ENCODE measurements at regions not wholly inside any gene's neighbourhood (a gene's known extent, or its start where the extent isn't known, plus 50 kb on each side); places are given as distances from the start of the nearest gene placed in this dataset.

DNA sequence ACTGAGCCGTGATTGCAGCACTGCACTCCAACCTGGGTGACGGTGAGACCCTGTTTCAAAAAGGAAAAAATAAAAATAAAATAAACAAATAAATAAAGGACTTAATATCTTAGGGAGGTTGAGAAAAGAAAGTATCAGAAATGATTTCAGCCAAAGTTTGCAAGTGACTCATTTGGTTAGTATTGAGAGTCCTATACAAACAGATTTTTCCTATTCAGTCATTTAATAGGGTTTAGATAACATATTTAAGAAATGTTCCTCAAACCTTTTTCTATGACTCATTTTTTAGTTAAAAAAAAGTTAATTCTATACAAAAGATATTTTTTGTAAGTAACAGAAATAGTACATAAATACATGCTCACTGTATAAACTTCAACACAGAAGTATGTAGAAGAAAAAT is 235.1 kb downstream of the GJA1 start:
- Histone ChIP-seq H3K27me3 (ENCODE audit: control insufficient read depth in 2 of 2, insufficient read depth in 2 of 2, low read length in 2 of 2) (no peaks in the 10 kb centered on the region), H4K20me1 (replicated peaks; ENCODE audit: control insufficient read depth, insufficient read depth, low read length) (no peaks in the 10 kb centered on the region), H3K36me3 (ENCODE audit: control insufficient read depth, insufficient read depth, low read length) (no peaks in the 10 kb centered on the region), H3K4me1 (replicated peaks in 1 of 2; ENCODE audit: control insufficient read depth in 2 of 2, insufficient read depth in 2 of 2, low read length in 2 of 2) (no peaks in the 10 kb centered on the region), H3K9me1 (ENCODE audit: control insufficient read depth, insufficient read depth, low read length) (no peaks in the 10 kb centered on the region), H3K79me2 (ENCODE audit: control insufficient read depth, insufficient read depth, low read length) (no peaks in the 10 kb centered on the region), H3K9ac (ENCODE audit: insufficient read depth in 1 of 2, low read depth in 2 of 2, low read length in 2 of 2) (no peak overlapping the region), H3K9me3 (replicated peaks; ENCODE audit: control insufficient read depth, insufficient read depth, low read depth, low read length) (no peaks in the 10 kb centered on the region), H3K4me2 (ENCODE audit: insufficient read depth, low read length) (no peak overlapping the region), H3K27ac (ENCODE audit: extremely low read depth, low read depth, low read length) (no peak overlapping the region), H3K4me3 (no peak overlapping the region), H2AFZ (ENCODE audit: low read depth, low read length) (no peak overlapping the region)
- ChIA-PET POLR2A (no interaction called here), CTCF (ENCODE audit: low intra/inter-chr PET ratio) (no interaction called here)
- in situ Hi-C loops (cut with MboI) (no loop called here), intact Hi-C loops (cut with micrococcal nuclease) (no loop called here)
- no peak for TF ChIP-seq HMG20A (CRISPR knock-in tag; conservative IDR thresholded peaks at IDR 0.05)
- no peak for TF ChIP-seq STAT5A (IDR thresholded peaks at IDR 0.05; ENCODE audit: borderline replicate concordance, low read length)
- no peak for TF ChIP-seq ZC3H11A (IDR thresholded peaks at IDR 0.05; ENCODE audit: low read depth, low read length)
- TF ChIP-seq MTA2 (IDR thresholded peaks at IDR 0.05; ENCODE audit: low read depth), result no peak
- no peak for TF ChIP-seq HNRNPUL1 (IDR thresholded peaks at IDR 0.05; ENCODE audit: low read length)
- no peak for TF ChIP-seq PHF20 (IDR thresholded peaks at IDR 0.05; ENCODE audit: partially characterized antibody)
- TF ChIP-seq, protein P1, sequence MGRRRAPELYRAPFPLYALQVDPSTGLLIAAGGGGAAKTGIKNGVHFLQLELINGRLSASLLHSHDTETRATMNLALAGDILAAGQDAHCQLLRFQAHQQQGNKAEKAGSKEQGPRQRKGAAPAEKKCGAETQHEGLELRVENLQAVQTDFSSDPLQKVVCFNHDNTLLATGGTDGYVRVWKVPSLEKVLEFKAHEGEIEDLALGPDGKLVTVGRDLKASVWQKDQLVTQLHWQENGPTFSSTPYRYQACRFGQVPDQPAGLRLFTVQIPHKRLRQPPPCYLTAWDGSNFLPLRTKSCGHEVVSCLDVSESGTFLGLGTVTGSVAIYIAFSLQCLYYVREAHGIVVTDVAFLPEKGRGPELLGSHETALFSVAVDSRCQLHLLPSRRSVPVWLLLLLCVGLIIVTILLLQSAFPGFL (CRISPR knock-in tag; IDR thresholded peaks at IDR 0.05), result no peak
- TF ChIP-seq NFYB (IDR thresholded peaks at IDR 0.05; ENCODE audit: extremely low read depth, insufficient read length), result no peak
- no peak for TF ChIP-seq MEIS2 (IDR thresholded peaks at IDR 0.05; ENCODE audit: partially characterized antibody)
- TF ChIP-seq ZNF347 (CRISPR knock-in tag; IDR thresholded peaks at IDR 0.05; ENCODE audit: low read depth), result no peak
- no peak for TF ChIP-seq CTBP1 (IDR thresholded peaks at IDR 0.05; ENCODE audit: borderline replicate concordance)
- no peak for TF ChIP-seq GABPA (tag; conservative IDR thresholded peaks at IDR 0.05; ENCODE audit: low read depth)
- no TSS peak for BruUV-seq (replicated peaks)
- no peak for DNase-seq (ENCODE audit: extremely low read depth in 1 of 4, low spot score in 3 of 4)
- FAIRE-seq, result no peak
- no peak for ATAC-seq
- 4% methylated on average over 2 of the region's 2 CpGs for WGBS (ENCODE audit: insufficient coverage, low coverage, missing lambda C conversion rate)

Data from K562 (cell line).